Kidney (tissue), 13 donors: ENCODE measurements at regions not wholly inside any gene's neighbourhood (a gene's known extent, or its start where the extent isn't known, plus 50 kb on each side); places are given as distances from the start of the nearest gene placed in this dataset.

Source experiments
- DNase-seq, 5 donors: peaks; one replicate each; pipeline ENCODE4 v3.0.0-alpha.2; 2013 to 2020
- FAIRE-seq: peaks from 2 replicates; lab custom pipeline; 2012; peaks lifted over from hg19 to GRCh38; lab: Jason Lieb, UNC
- H3K27ac ChIP-seq, 2 donors: one replicate each; pipeline ENCODE4 v1.7.0; 2013; ENCODE audit warnings: low read depth in 2 of 2, low read length in 2 of 2, inconsistent platforms in 1 of 2
- H3K27me3 ChIP-seq: one replicate; pipeline ENCODE4 v1.7.1; 2013; ENCODE audit warnings: low read length, inconsistent platforms; ENCODE audit not compliant: control insufficient read depth, insufficient read depth
- H3K36me3 ChIP-seq, 3 donors: one replicate each; pipeline versions ENCODE4 v1.7.0 to v1.7.1; 2013; ENCODE audit warnings: low read length in 3 of 3, control low read depth in 1 of 3, inconsistent platforms in 1 of 3; ENCODE audit not compliant: insufficient read depth in 3 of 3, control insufficient read depth in 2 of 3
- H3K4me1 ChIP-seq, 3 donors: one replicate each; pipeline versions ENCODE4 v1.7.0 to v1.7.1; 2013; ENCODE audit warnings: low read length in 3 of 3, inconsistent platforms in 1 of 3, low read depth in 1 of 3; ENCODE audit not compliant: control insufficient read depth in 2 of 3, insufficient read depth in 2 of 3
- H3K4me3 ChIP-seq, 3 donors: one replicate each; pipeline versions ENCODE4 v1.7.0 to v1.8.1; 2013; ENCODE audit warnings: low read length in 3 of 3, control low read depth in 1 of 3, inconsistent platforms in 1 of 3
- H3K9ac ChIP-seq, 3 donors: one replicate each; pipeline versions ENCODE4 v1.7.0 to v1.7.1; 2013; ENCODE audit warnings: low read length in 3 of 3, control low read depth in 1 of 3, inconsistent platforms in 1 of 3
- H3K9me3 ChIP-seq, 3 donors: one replicate each; pipeline versions ENCODE4 v1.7.0 to v1.7.1; 2013; ENCODE audit warnings: low read length in 3 of 3, control low read depth in 1 of 3, inconsistent platforms in 1 of 3; ENCODE audit not compliant: control insufficient read depth in 2 of 3, insufficient read depth in 1 of 3
- intact Hi-C: fragments of 100-400 bp; cut with DNase I; formaldehyde crosslinking; loops from one replicate; pipeline ENCODE4 v1.11.1; 2022
- TF ChIP-seq, protein P1 (sequence below): IDR thresholded peaks from 3 replicates; pipeline ENCODE4 v1.5.1; 2012; ENCODE audit warnings: mild to moderate bottlenecking, moderate library complexity, borderline replicate concordance; ENCODE audit not compliant: insufficient read depth; ENCODE audit errors: extremely low read depth
- donor health status: control.
- donor health status: control.
- donor health status: control.
- donor health status: control.
- donor health status: control.
- donor health status: DM: yes; HTN: yes; CAD: no.
- donor health status: Normal renal cell carcinoma (clear cell type).

DNA sequence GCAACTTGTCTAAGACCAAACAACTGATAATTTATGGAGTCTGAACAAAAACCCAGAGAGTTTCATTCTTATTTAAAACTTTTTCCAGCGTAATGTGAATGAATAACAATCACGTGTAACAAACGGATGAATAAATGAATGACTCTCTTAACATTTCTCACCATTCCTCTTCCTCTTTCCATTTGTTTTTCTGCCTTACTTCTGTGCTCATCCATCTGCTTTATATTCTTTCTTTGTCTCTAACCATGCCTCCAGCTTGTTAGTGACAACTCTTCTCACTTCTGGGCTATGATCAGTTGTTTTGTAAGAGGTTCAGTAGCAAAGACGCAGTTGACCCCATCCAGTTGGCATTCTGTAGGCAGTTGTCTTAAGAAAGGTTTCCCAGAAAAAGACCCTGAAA, 133.7 kb upstream of the MB21D2 start:
- H3K27ac ChIP-seq = no peak overlapping the region
- DNase-seq = no peak
- no peaks in the 10 kb centered on the region for H3K27me3 ChIP-seq
- intact Hi-C loops = no loop called here
- H3K9me3 ChIP-seq = no peaks in the 10 kb centered on the region
- no peak overlapping the region for H3K4me3 ChIP-seq
- no peak for FAIRE-seq
- TF ChIP-seq, protein P1, sequence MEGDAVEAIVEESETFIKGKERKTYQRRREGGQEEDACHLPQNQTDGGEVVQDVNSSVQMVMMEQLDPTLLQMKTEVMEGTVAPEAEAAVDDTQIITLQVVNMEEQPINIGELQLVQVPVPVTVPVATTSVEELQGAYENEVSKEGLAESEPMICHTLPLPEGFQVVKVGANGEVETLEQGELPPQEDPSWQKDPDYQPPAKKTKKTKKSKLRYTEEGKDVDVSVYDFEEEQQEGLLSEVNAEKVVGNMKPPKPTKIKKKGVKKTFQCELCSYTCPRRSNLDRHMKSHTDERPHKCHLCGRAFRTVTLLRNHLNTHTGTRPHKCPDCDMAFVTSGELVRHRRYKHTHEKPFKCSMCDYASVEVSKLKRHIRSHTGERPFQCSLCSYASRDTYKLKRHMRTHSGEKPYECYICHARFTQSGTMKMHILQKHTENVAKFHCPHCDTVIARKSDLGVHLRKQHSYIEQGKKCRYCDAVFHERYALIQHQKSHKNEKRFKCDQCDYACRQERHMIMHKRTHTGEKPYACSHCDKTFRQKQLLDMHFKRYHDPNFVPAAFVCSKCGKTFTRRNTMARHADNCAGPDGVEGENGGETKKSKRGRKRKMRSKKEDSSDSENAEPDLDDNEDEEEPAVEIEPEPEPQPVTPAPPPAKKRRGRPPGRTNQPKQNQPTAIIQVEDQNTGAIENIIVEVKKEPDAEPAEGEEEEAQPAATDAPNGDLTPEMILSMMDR = no peak
- H3K36me3 ChIP-seq = no peaks in the 10 kb centered on the region
- no peak overlapping the region for H3K9ac ChIP-seq
- no peaks in the 10 kb centered on the region for H3K4me1 ChIP-seq

DNA sequence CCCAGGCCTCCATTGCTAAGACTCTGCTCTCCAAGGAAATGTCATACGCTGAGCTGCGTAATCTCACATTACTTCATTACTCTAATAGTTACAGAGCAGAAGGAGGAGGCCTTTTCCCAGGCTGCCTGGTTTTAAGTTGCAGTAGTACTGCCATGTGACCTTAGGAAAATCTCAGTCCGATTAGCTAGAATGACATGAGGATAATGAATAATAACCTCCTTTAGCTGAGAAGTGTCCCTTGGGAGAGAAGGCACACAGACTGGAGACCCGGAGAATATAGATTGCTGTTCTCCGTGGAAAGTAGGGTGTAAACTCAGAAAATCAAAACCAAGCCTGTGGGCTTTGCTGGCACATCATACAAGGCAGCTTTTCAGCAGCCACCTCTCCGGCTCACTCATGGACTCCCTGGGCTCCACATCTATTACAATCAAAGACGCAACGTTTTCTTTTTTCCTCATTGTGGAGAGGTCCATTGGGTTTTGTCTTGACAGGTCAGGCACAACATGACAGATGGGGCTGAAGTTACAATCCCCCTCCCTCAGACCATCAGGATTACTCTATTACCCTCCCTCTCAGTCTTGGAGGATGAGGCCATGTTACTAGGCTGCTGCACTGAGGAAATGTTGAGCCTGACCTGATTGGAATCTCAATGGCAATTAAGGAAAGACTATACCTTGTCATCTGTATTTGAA, 134.8 kb upstream of the MB21D2 start:
- H3K27me3 ChIP-seq = no peaks in the 10 kb centered on the region
- H3K27ac ChIP-seq = no peak overlapping the region
- intact Hi-C loops = no loop called here
- H3K36me3 ChIP-seq = no peaks in the 10 kb centered on the region
- no peak overlapping the region for H3K4me3 ChIP-seq
- H3K9ac ChIP-seq = no peak overlapping the region
- DNase-seq = no peak
- H3K4me1 ChIP-seq = no peaks in the 10 kb centered on the region
- TF ChIP-seq, protein P1 = no peak
- no peaks in the 10 kb centered on the region for H3K9me3 ChIP-seq
- FAIRE-seq = no peak

DNA sequence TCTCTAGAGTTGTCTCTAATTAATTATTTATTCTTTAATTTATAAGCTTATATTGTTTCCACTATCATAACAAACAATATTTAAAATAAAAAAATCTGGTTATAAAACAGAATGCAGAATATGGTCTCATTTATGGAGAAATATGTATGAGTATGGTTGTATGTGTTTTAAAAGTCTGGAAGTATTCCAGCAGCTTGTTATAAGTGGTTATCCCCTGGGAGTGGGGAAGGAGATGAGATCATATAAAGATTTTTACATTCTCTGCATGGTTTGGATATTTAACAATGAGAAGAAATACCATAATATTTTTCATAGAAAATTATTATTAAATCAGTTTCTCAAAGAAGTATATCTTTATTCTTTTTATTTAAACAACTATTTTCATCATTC, 135.4 kb upstream of the MB21D2 start:
- TF ChIP-seq, protein P1 = no peak
- FAIRE-seq (peak; percentile 66), DNase-seq (no peak)
- Histone ChIP-seq H3K4me1 (no peaks in the 10 kb centered on the region), H3K36me3 (no peaks in the 10 kb centered on the region), H3K9me3 (no peaks in the 10 kb centered on the region), H3K27ac (no peak overlapping the region), H3K4me3 (no peak overlapping the region), H3K27me3 (no peaks in the 10 kb centered on the region), H3K9ac (no peak overlapping the region)
- intact Hi-C loops = no loop called here

DNA sequence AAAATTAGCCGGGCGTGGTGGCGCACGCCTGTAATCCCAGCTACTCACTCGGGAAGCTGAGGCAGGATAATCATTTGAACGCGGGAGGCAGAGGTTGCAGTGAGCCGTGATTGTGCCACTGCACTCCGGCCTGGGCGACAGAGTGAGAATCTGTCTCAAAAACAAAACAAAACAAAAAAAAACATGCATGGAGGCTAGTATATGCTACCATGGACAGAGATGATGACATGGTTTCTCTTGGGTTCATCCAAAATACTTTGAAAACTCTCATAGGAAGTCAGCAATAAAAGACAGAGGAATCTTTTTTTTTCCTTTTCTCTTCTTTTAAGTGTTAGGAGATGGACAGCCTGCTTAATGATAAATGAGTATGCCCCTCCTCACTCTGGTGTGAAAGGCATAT, 137.7 kb upstream of the MB21D2 start:
- Histone ChIP-seq H3K4me3 (no peak overlapping the region), H3K27ac (no peak overlapping the region), H3K27me3 (no peaks in the 10 kb centered on the region), H3K36me3 (no peaks in the 10 kb centered on the region), H3K9ac (no peak overlapping the region), H3K9me3 (no peaks in the 10 kb centered on the region), H3K4me1 (no peaks in the 10 kb centered on the region)
- DNase-seq (no peak), FAIRE-seq (no peak)
- TF ChIP-seq, protein P1 = no peak
- intact Hi-C loops = no loop called here
